Sigmoid colon (tissue), 4 donors: ENCODE measurements at regions not wholly inside any gene's neighbourhood (a gene's known extent, or its start where the extent isn't known, plus 50 kb on each side); places are given as distances from the start of the nearest gene placed in this dataset.

Experiments used
- CTCF ChIP-seq, 4 experiments: fragments of 450-650 bp in 3 of 4; fragments of 200-600 bp in 1 of 4; IDR thresholded peaks; one replicate each; pipeline ENCODE4 v1.5.1; 2016 to 2019; ENCODE audit warnings: antibody characterized with exemption in 4 of 4, mild to moderate bottlenecking in 3 of 4, moderate library complexity in 2 of 4
- POLR2AphosphoS5 ChIP-seq, 4 donors: sonication (generic); formaldehyde crosslinking; IDR thresholded peaks; one replicate each; pipeline ENCODE4 v1.6.1; 2017; ENCODE audit warnings: antibody characterized with exemption in 4 of 4

DNA sequence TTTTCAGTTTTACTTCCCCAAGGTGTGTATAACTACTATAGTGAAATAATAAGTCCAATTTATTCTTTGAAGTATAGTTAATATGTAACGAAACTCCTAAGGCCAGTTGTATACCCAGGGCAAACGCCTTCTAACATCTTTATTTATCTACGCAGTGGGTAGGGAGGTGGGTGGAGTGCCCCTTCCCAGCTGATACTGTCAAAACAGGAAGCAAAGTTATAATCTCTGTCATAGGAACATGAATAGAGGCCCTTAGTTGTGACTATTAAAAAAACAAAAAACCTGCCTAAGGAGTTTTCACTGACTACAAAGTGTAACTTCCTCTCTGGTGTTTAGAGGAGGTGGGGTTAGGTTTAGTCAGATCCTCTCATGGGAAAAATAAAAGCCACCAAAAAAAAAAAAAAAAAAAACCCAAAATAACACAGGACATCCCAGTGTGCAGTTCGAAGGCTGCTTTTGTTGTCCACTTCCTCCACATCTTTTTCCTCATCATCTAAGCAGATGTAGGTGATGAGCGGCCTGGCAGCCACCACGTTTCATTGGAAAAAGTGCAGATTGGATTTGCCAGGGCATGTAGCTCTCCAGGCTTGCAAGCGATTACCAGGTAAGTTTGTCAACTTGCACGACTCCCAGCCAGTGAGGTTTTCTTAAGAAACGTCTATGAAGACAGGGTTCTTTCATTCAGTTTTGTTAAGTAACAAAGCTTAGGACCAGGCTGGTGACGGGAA, 58.7 kb downstream of the UTRN start:
- TF ChIP-seq CTCF (IDR thresholded peaks at IDR 0.05) (no peak), POLR2AphosphoS5 (IDR thresholded peaks at IDR 0.05) (peak in 1 of 4 donors; percentile 37)
